ENCODE measurements at regions not wholly inside any gene's neighbourhood (a gene's known extent, or its start where the extent isn't known, plus 50 kb on each side); places are given as distances from the start of the nearest gene placed in this dataset.

DNA sequence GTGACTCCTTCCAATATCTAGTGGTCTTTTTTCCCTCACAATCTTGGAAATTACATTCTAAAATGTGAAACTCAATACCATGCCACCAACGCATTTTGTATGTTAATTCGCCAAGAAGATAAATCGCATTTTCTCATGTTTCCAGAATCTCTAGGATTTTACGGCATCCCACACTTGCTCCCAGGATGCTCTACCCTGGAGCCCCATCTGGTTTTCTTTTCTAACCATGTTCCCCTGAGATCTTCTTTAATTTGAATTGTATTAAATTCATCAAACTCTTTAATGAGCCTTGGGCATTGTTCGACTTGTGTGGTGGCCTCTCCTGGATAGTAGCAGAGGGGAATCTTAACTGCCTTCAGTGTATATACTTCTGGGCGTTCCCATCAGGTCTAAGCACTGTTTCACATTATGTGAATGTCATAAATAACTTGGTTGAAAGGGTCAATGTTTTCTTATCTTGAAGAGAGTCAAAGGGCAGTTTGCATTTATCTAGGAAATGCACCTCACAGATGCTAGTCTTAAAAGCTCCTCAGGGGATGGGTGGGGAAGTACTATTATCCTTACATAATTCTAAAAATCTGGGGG is 169.1 kb upstream of the MEOX2 start:
- intact Hi-C loops (cut with DNase I) = no loop called here

DNA sequence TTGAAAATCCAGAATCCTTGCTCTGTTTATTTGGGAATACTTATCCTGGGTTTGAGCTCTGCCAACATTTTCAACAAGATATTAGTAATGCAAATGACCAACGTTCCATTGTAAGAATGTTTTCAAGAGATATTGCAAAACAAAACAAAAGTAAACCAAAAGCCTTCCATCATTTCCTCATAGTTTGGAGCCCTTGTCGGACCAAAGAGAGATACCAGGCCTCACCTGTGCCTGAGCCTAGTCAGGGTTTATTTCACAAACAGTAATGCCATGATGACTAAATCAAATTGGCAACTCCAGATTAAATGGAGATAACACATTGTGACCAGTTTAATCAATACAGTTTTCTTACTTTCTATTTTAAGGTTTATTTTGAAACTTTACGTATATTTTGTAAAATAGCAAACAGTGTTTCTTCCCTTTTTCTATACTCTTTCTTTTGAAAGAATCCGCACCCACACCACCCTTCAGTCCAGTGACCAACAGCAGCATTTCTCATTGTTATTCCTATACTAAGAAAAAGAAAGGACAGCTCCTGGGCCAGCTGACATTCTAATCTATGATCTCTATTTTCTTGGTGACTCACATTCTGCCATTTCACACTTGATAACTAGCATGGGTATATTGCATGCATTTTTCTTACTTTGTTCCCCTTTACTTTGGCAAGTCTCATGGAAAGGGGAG is 168.5 kb upstream of the MEOX2 start:
- intact Hi-C loops (cut with DNase I) = no loop called here
- no peak overlapping the region for H3K4me3 ChIP-seq (ENCODE audit: low read length in 3 of 3)
- no peak overlapping the region for H3K9ac ChIP-seq (ENCODE audit: low read length in 3 of 3)
- no peak for TF ChIP-seq CTCF (IDR thresholded peaks at IDR 0.05; ENCODE audit: borderline replicate concordance, extremely low read depth, insufficient read depth)
- no peaks in the 10 kb centered on the region for H3K36me3 ChIP-seq (ENCODE audit: control insufficient read depth in 2 of 3, insufficient read depth in 3 of 3, low read length in 3 of 3)
- H3K9me3 ChIP-seq (ENCODE audit: control insufficient read depth in 2 of 3, insufficient read depth in 1 of 3, low read length in 3 of 3) = no peaks in the 10 kb centered on the region
- H3K27ac ChIP-seq (ENCODE audit: low read depth in 2 of 2, low read length in 2 of 2) = no peak overlapping the region
- DNase-seq (no peak), FAIRE-seq (no peak)
- no peaks in the 10 kb centered on the region for H3K4me1 ChIP-seq (ENCODE audit: control insufficient read depth in 2 of 3, insufficient read depth in 2 of 3, low read depth in 1 of 3, low read length in 3 of 3)
- H3K27me3 ChIP-seq (ENCODE audit: control insufficient read depth, insufficient read depth, low read length) = no peaks in the 10 kb centered on the region

More for the DNA sequence above, 169.1 kb upstream of the MEOX2 start:
- no peak for FAIRE-seq
- Histone ChIP-seq H3K36me3 (ENCODE audit: control insufficient read depth in 2 of 3, insufficient read depth in 3 of 3, low read length in 3 of 3) (no peaks in the 10 kb centered on the region), H3K27ac (ENCODE audit: low read depth in 2 of 2, low read length in 2 of 2) (no peak overlapping the region), H3K27me3 (ENCODE audit: control insufficient read depth, insufficient read depth, low read length) (no peaks in the 10 kb centered on the region), H3K9me3 (ENCODE audit: control insufficient read depth in 2 of 3, insufficient read depth in 1 of 3, low read length in 3 of 3) (no peaks in the 10 kb centered on the region), H3K4me1 (ENCODE audit: control insufficient read depth in 2 of 3, insufficient read depth in 2 of 3, low read depth in 1 of 3, low read length in 3 of 3) (no peaks in the 10 kb centered on the region), H3K4me3 (ENCODE audit: low read length in 3 of 3) (no peak overlapping the region), H3K9ac (ENCODE audit: low read length in 3 of 3) (no peak overlapping the region)
- DNase-seq = no peak
- no peak for TF ChIP-seq CTCF (IDR thresholded peaks at IDR 0.05; ENCODE audit: borderline replicate concordance, extremely low read depth, insufficient read depth)

GRCh38 chr7:15853832-15854470 is 167.5 kb upstream of the MEOX2 start:
- DNase-seq = no peak
- H3K9me3 ChIP-seq (ENCODE audit: control insufficient read depth in 2 of 3, insufficient read depth in 1 of 3, low read length in 3 of 3) = no peaks in the 10 kb centered on the region
- H3K36me3 ChIP-seq (ENCODE audit: control insufficient read depth in 2 of 3, insufficient read depth in 3 of 3, low read length in 3 of 3) = no peaks in the 10 kb centered on the region
- no peak overlapping the region for H3K9ac ChIP-seq (ENCODE audit: low read length in 3 of 3)
- intact Hi-C loops (cut with DNase I) = no loop called here
- no peak for TF ChIP-seq CTCF (IDR thresholded peaks at IDR 0.05; ENCODE audit: borderline replicate concordance, extremely low read depth, insufficient read depth)
- no peaks in the 10 kb centered on the region for H3K4me1 ChIP-seq (ENCODE audit: control insufficient read depth in 2 of 3, insufficient read depth in 2 of 3, low read depth in 1 of 3, low read length in 3 of 3)
- H3K4me3 ChIP-seq (ENCODE audit: low read length in 3 of 3) = no peak overlapping the region
- no peak for FAIRE-seq
- H3K27me3 ChIP-seq (ENCODE audit: control insufficient read depth, insufficient read depth, low read length) = no peaks in the 10 kb centered on the region
- H3K27ac ChIP-seq (ENCODE audit: low read depth in 2 of 2, low read length in 2 of 2) = no peak overlapping the region

All from kidney (tissue), 13 donors.